ENCODE measurements at regions not wholly inside any gene's neighbourhood (a gene's known extent, or its start where the extent isn't known, plus 50 kb on each side); places are given as distances from the start of the nearest gene placed in this dataset.

DNA sequence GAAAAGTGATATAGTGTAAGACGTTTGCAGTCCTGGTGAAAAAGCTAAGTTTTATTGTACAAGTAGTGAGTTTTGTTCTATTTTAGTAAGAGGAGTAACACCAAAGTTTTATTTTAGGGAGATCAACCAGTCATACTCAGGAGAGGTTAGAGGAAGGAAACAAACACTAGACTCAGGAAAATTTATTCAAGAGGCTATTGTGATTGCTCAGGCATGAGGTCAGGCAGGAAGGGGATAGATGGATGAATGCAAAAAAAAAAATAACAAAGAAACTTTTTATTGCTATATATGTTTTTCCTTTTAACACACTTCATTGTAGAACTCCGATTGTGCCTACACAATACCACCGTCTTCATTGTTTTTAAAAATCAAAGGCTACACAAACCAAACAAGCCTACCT is 189.0 kb downstream of the LYPLAL1 start:
- H3K9ac ChIP-seq (ENCODE audit: extremely low read depth, low read length, poor library complexity, severe bottlenecking), result no peak overlapping the region
- Mint-ChIP-seq H3K4me3 (no peak overlapping the region), H3K9me3 (no peaks in the 10 kb centered on the region), H3K27ac (no peak overlapping the region), H3K36me3 (ENCODE audit: low read depth) (no peaks in the 10 kb centered on the region), H3K27me3 (ENCODE audit: insufficient read depth) (no peaks in the 10 kb centered on the region), H3K4me1 (no peaks in the 10 kb centered on the region)
- no peak overlapping the region for H3K4me3 ChIP-seq (ENCODE audit: low read length)
- H3K9me3 ChIP-seq (ENCODE audit: control insufficient read depth, low read length), result no peaks in the 10 kb centered on the region
- H3K36me3 ChIP-seq (ENCODE audit: control insufficient read depth, insufficient read depth, low read length), result no peaks in the 10 kb centered on the region
- WGBS, 2 experiments (ENCODE audit: insufficient coverage in 1 of 2, insufficient read length in 1 of 2), result 88% methylated on average over 1 to 3 of the region's 3 CpGs
- H3K4me1 ChIP-seq (ENCODE audit: control insufficient read depth, insufficient read depth, low read length), result no peaks in the 10 kb centered on the region
- no peaks in the 10 kb centered on the region for H3K27me3 ChIP-seq (ENCODE audit: control insufficient read depth, insufficient read depth, low read length, poor library complexity, severe bottlenecking)
- H3K27ac ChIP-seq (ENCODE audit: low read depth, low read length), result no peak overlapping the region
- TF ChIP-seq, protein P1, sequence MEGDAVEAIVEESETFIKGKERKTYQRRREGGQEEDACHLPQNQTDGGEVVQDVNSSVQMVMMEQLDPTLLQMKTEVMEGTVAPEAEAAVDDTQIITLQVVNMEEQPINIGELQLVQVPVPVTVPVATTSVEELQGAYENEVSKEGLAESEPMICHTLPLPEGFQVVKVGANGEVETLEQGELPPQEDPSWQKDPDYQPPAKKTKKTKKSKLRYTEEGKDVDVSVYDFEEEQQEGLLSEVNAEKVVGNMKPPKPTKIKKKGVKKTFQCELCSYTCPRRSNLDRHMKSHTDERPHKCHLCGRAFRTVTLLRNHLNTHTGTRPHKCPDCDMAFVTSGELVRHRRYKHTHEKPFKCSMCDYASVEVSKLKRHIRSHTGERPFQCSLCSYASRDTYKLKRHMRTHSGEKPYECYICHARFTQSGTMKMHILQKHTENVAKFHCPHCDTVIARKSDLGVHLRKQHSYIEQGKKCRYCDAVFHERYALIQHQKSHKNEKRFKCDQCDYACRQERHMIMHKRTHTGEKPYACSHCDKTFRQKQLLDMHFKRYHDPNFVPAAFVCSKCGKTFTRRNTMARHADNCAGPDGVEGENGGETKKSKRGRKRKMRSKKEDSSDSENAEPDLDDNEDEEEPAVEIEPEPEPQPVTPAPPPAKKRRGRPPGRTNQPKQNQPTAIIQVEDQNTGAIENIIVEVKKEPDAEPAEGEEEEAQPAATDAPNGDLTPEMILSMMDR (conservative IDR thresholded peaks at IDR 0.05), result no peak
- no peak for DNase-seq

DNA sequence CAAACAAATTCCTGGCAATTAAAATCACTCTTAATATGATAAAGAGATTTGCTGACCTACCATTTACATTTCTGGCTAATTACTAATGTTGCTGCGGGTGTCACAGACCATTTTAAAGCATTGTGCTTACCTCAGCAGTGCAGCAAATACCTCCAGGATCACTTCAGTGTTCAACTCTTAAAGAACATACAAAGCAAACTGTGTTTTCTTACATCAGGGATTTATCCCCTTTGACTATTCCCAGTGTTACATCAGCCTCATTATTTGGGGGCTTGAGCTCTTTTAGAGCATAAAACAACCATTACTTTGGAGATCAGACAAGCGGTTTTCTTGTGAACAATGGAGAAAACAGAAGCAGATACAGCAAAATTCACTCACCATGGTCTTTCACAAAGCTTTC is 185.4 kb downstream of the LYPLAL1 start:
- no peaks in the 10 kb centered on the region for H3K36me3 Mint-ChIP-seq (ENCODE audit: low read depth)
- H3K4me1 ChIP-seq (ENCODE audit: control insufficient read depth, insufficient read depth, low read length), result no peaks in the 10 kb centered on the region
- H3K27me3 ChIP-seq (ENCODE audit: control insufficient read depth, insufficient read depth, low read length, poor library complexity, severe bottlenecking), result no peaks in the 10 kb centered on the region
- no peaks in the 10 kb centered on the region for H3K36me3 ChIP-seq (ENCODE audit: control insufficient read depth, insufficient read depth, low read length)
- no peaks in the 10 kb centered on the region for H3K9me3 ChIP-seq (ENCODE audit: control insufficient read depth, low read length)
- H3K9me3 Mint-ChIP-seq, result no peaks in the 10 kb centered on the region
- WGBS, 2 experiments (ENCODE audit: insufficient coverage in 1 of 2, insufficient read length in 1 of 2), result 72 to 84% methylated on average over 2 of the region's 2 CpGs
- no peak overlapping the region for H3K9ac ChIP-seq (ENCODE audit: extremely low read depth, low read length, poor library complexity, severe bottlenecking)
- H3K4me1 Mint-ChIP-seq, result no peaks in the 10 kb centered on the region
- no peak overlapping the region for H3K4me3 ChIP-seq (ENCODE audit: low read length)
- DNase-seq, result no peak
- H3K27ac ChIP-seq (ENCODE audit: low read depth, low read length), result no peak overlapping the region
- no peak overlapping the region for H3K4me3 Mint-ChIP-seq
- H3K27me3 Mint-ChIP-seq (ENCODE audit: insufficient read depth), result no peaks in the 10 kb centered on the region
- H3K27ac Mint-ChIP-seq, result no peak overlapping the region
- TF ChIP-seq, protein P1 (conservative IDR thresholded peaks at IDR 0.05), result no peak

DNA sequence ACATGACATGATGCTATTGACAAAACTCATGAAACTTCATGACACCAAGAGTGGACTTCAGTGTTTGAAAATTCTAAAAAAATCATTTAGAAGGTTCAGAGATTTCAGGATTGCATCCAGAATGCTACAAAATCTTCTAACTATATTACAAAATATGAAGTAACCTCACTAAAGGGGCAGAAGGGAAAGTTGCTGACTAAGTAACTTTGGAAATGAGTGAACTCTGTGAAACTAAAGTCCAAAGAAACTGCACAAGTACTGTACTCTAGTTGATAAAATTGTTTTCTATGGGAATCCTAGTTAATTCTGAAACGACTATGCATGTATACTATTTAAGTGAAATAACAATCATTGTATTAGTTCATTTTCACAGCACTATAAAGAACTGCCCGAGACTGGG is 184.4 kb downstream of the LYPLAL1 start:
- TF ChIP-seq, protein P1 (conservative IDR thresholded peaks at IDR 0.05), result no peak
- 83 to 88% methylated on average over 1 to 2 of the region's 2 CpGs for WGBS, 2 experiments (ENCODE audit: insufficient coverage in 1 of 2, insufficient read length in 1 of 2)
- H3K27me3 Mint-ChIP-seq (ENCODE audit: insufficient read depth), result no peaks in the 10 kb centered on the region

More for the DNA sequence above, 184.4 kb downstream of the LYPLAL1 start:
- Histone ChIP-seq H3K36me3 (ENCODE audit: control insufficient read depth, insufficient read depth, low read length) (no peaks in the 10 kb centered on the region), H3K4me3 (ENCODE audit: low read length) (no peak overlapping the region), H3K27me3 (ENCODE audit: control insufficient read depth, insufficient read depth, low read length, poor library complexity, severe bottlenecking) (no peaks in the 10 kb centered on the region), H3K9ac (ENCODE audit: extremely low read depth, low read length, poor library complexity, severe bottlenecking) (no peak overlapping the region), H3K4me1 (ENCODE audit: control insufficient read depth, insufficient read depth, low read length) (no peaks in the 10 kb centered on the region), H3K27ac (ENCODE audit: low read depth, low read length) (no peak overlapping the region), H3K9me3 (ENCODE audit: control insufficient read depth, low read length) (no peaks in the 10 kb centered on the region)
- H3K36me3 Mint-ChIP-seq (ENCODE audit: low read depth), result no peaks in the 10 kb centered on the region
- H3K4me3 Mint-ChIP-seq, result no peak overlapping the region
- H3K27ac Mint-ChIP-seq, result no peak overlapping the region
- DNase-seq, result no peak
- H3K9me3 Mint-ChIP-seq, result no peaks in the 10 kb centered on the region
- no peaks in the 10 kb centered on the region for H3K4me1 Mint-ChIP-seq
